GM20000 (cell line): ENCODE measurements at regions not wholly inside any gene's neighbourhood (a gene's known extent, or its start where the extent isn't known, plus 50 kb on each side); places are given as distances from the start of the nearest gene placed in this dataset.

ENCODE experiments used
- DNase-seq: peaks from one replicate; pipeline ENCODE4 v3.0.0; 2012; ENCODE audit warnings: low spot score
- CTCF ChIP-seq: IDR thresholded peaks from 2 replicates; pipeline ENCODE4 v1.5.1; 2012; ENCODE audit warnings: mild to moderate bottlenecking, control low read depth; ENCODE audit errors: extremely low read depth, missing control alignments

GRCh38 chrX:84611843-84612636, 109.8 kb upstream of the HDX start:
- DNase-seq: no peak
- no peak for TF ChIP-seq CTCF

GRCh38 chrX:84634201-84634782, 132.0 kb upstream of the HDX start:
- no peak for TF ChIP-seq CTCF
- DNase-seq: no peak

- TF ChIP-seq CTCF: no peak
- DNase-seq: no peak
Observed at GRCh38 chrX:84666086-84666485, 163.8 kb upstream of the HDX start.

- DNase-seq: no peak
- TF ChIP-seq CTCF: no peak
Observed at GRCh38 chrX:84690228-84690627, 188.0 kb upstream of the HDX start.

GRCh38 chrX:84709987-84710386, 207.7 kb upstream of the HDX start:
- no peak for DNase-seq
- no peak for TF ChIP-seq CTCF

- no peak for TF ChIP-seq CTCF
- no peak for DNase-seq
Observed at GRCh38 chrX:84710611-84711010, 208.4 kb upstream of the HDX start.

GRCh38 chrX:84712621-84713020, 210.4 kb upstream of the HDX start:
- no peak for DNase-seq
- no peak for TF ChIP-seq CTCF
